GM23338 (cell line): ENCODE measurements at regions not wholly inside any gene's neighbourhood (a gene's known extent, or its start where the extent isn't known, plus 50 kb on each side); places are given as distances from the start of the nearest gene placed in this dataset.

Source experiments
- CREB1 ChIP-seq: fragments of 250-450 bp; sonication (Bioruptor Pico); IDR thresholded peaks from 2 replicates; pipeline ENCODE4 v1.5.0; 2020; ENCODE audit warnings: low read depth, mild to moderate bottlenecking, moderate library complexity
- CTCF ChIP-seq, 2 experiments: fragments of 200-600 bp in 1 of 2; sonication (generic) in 1 of 2; conservative IDR thresholded peaks; 2 replicates each; pipeline versions ENCODE4 v1.5.1 to v1.6.1; 2016 to 2017; ENCODE audit warnings: antibody characterized with exemption in 2 of 2, low read depth in 2 of 2, mild to moderate bottlenecking in 2 of 2, moderate library complexity in 1 of 2
- ETS1 ChIP-seq: IDR thresholded peaks from 2 replicates; pipeline ENCODE4 v1.6.1; 2016; ENCODE audit warnings: antibody characterized with exemption
- EZH2 ChIP-seq: fragments of 200-600 bp; sonication (generic); IDR thresholded peaks from one replicate; pipeline ENCODE4 v1.8.0; 2017; ENCODE audit warnings: antibody characterized with exemption, mild to moderate bottlenecking, low read depth; ENCODE audit not compliant: unreplicated experiment
- JUNB ChIP-seq: IDR thresholded peaks from one replicate; pipeline ENCODE4 v1.6.1; 2016; ENCODE audit warnings: antibody characterized with exemption; ENCODE audit not compliant: unreplicated experiment
- POLR2AphosphoS5 ChIP-seq: IDR thresholded peaks from 2 replicates; pipeline ENCODE4 v1.6.1; 2016; ENCODE audit warnings: antibody characterized with exemption, low read depth
- REST ChIP-seq: IDR thresholded peaks from one replicate; pipeline ENCODE4 v1.6.1; 2018; ENCODE audit warnings: antibody characterized with exemption; ENCODE audit not compliant: unreplicated experiment
- ZNF331 ChIP-seq: fragments of 250-450 bp; sonication (Bioruptor Pico); IDR thresholded peaks from 2 replicates; pipeline ENCODE4 v1.5.0; 2020; ENCODE audit warnings: low read depth, mild to moderate bottlenecking, moderate library complexity
- ZNF462 ChIP-seq: fragments of 250-450 bp; sonication (Bioruptor Pico); IDR thresholded peaks from 2 replicates; pipeline ENCODE4 v1.5.0; 2020; ENCODE audit warnings: mild to moderate bottlenecking, moderate library complexity

- TF ChIP-seq REST (no peak), ZNF331 (CRISPR knock-in tag) (no peak), CTCF (conservative IDR thresholded peaks at IDR 0.05; ENCODE audit: low read depth in 2 of 2) (peak; percentile 64 to 75), POLR2AphosphoS5 (no peak), EZH2 (no peak), CREB1 (CRISPR knock-in tag) (no peak), ETS1 (no peak), JUNB (no peak), ZNF462 (CRISPR knock-in tag) (no peak)
These were observed 252.8 kb upstream of the SLC7A11 start for GRCh38 chr4:138494931-138495330.
